ENCODE measurements at regions not wholly inside any gene's neighbourhood (a gene's known extent, or its start where the extent isn't known, plus 50 kb on each side); places are given as distances from the start of the nearest gene placed in this dataset.

GRCh38 chr4:164378361-164378760 is 375.6 kb upstream of the SMIM31 start:
- WGBS, 2 experiments = 91 to 96% methylated on average over 5 of the region's 5 CpGs
- no peak overlapping the region for H3K4me3 ChIP-seq (ENCODE audit: insufficient read depth, low read depth, low read length)

GRCh38 chr4:164379694-164380093 is 374.2 kb upstream of the SMIM31 start:
- H3K27me3 ChIP-seq (ENCODE audit: control insufficient read depth, insufficient read depth, low read length, poor library complexity, severe bottlenecking) = peaks cover 33% of the 10 kb centered on the region
- WGBS, 2 experiments = 86 to 88% methylated on average over 3 of the region's 3 CpGs
- no peaks in the 10 kb centered on the region for H3K36me3 ChIP-seq (ENCODE audit: control insufficient read depth, insufficient read depth, low read length)
- no peaks in the 10 kb centered on the region for H3K9me3 ChIP-seq (ENCODE audit: control insufficient read depth, low read length)
- H3K4me3 ChIP-seq (ENCODE audit: insufficient read depth, low read depth, low read length) = no peak overlapping the region
- H3K27ac ChIP-seq (ENCODE audit: insufficient read depth, low read depth, low read length, poor library complexity, severe bottlenecking) = no peak overlapping the region
- peaks cover 2% of the 10 kb centered on the region for H3K4me1 ChIP-seq (ENCODE audit: control insufficient read depth, insufficient read depth, low read length)

More at GRCh38 chr4:164378361-164378760, 375.6 kb upstream of the SMIM31 start:
- Histone ChIP-seq H3K36me3 (ENCODE audit: control insufficient read depth, insufficient read depth, low read length) (no peaks in the 10 kb centered on the region), H3K9me3 (ENCODE audit: control insufficient read depth, low read length) (no peaks in the 10 kb centered on the region), H3K4me1 (ENCODE audit: control insufficient read depth, insufficient read depth, low read length) (peaks cover 2% of the 10 kb centered on the region), H3K27ac (ENCODE audit: insufficient read depth, low read depth, low read length, poor library complexity, severe bottlenecking) (no peak overlapping the region), H3K27me3 (ENCODE audit: control insufficient read depth, insufficient read depth, low read length, poor library complexity, severe bottlenecking) (peaks cover 20% of the 10 kb centered on the region)

- no peak overlapping the region for H3K4me3 ChIP-seq (ENCODE audit: insufficient read depth, low read depth, low read length)
- peaks cover 37% of the 10 kb centered on the region for H3K27me3 ChIP-seq (ENCODE audit: control insufficient read depth, insufficient read depth, low read length, poor library complexity, severe bottlenecking)
- no peaks in the 10 kb centered on the region for H3K36me3 ChIP-seq (ENCODE audit: control insufficient read depth, insufficient read depth, low read length)
- H3K4me1 ChIP-seq (ENCODE audit: control insufficient read depth, insufficient read depth, low read length) = peaks cover 2% of the 10 kb centered on the region
- no peaks in the 10 kb centered on the region for H3K9me3 ChIP-seq (ENCODE audit: control insufficient read depth, low read length)
- WGBS, 2 experiments = 87 to 93% methylated on average over 3 of the region's 3 CpGs
- no peak overlapping the region for H3K27ac ChIP-seq (ENCODE audit: insufficient read depth, low read depth, low read length, poor library complexity, severe bottlenecking)
These were observed 372.1 kb upstream of the SMIM31 start for GRCh38 chr4:164381859-164382258.

- Histone ChIP-seq H3K4me1 (ENCODE audit: control insufficient read depth, insufficient read depth, low read length) (peaks cover 2% of the 10 kb centered on the region), H3K27me3 (ENCODE audit: control insufficient read depth, insufficient read depth, low read length, poor library complexity, severe bottlenecking) (peaks cover 37% of the 10 kb centered on the region), H3K4me3 (ENCODE audit: insufficient read depth, low read depth, low read length) (peak overlapping the region; percentile 61), H3K36me3 (ENCODE audit: control insufficient read depth, insufficient read depth, low read length) (no peaks in the 10 kb centered on the region), H3K27ac (ENCODE audit: insufficient read depth, low read depth, low read length, poor library complexity, severe bottlenecking) (no peak overlapping the region), H3K9me3 (ENCODE audit: control insufficient read depth, low read length) (no peaks in the 10 kb centered on the region)
- WGBS, 2 experiments = 0 to 1% methylated on average over 15 of the region's 15 CpGs
These were observed 370.9 kb upstream of the SMIM31 start for GRCh38 chr4:164383058-164383357.

GRCh38 chr4:164383358-164384220 is 370.3 kb upstream of the SMIM31 start:
- Histone ChIP-seq H3K27me3 (ENCODE audit: control insufficient read depth, insufficient read depth, low read length, poor library complexity, severe bottlenecking) (peaks cover 37% of the 10 kb centered on the region), H3K27ac (ENCODE audit: insufficient read depth, low read depth, low read length, poor library complexity, severe bottlenecking) (no peak overlapping the region)

GRCh38 chr4:164384416-164384815 is 369.5 kb upstream of the SMIM31 start:
- Histone ChIP-seq H3K36me3 (ENCODE audit: control insufficient read depth, insufficient read depth, low read length) (no peaks in the 10 kb centered on the region), H3K9me3 (ENCODE audit: control insufficient read depth, low read length) (no peaks in the 10 kb centered on the region), H3K27ac (ENCODE audit: insufficient read depth, low read depth, low read length, poor library complexity, severe bottlenecking) (no peak overlapping the region), H3K27me3 (ENCODE audit: control insufficient read depth, insufficient read depth, low read length, poor library complexity, severe bottlenecking) (peaks cover 37% of the 10 kb centered on the region), H3K4me3 (ENCODE audit: insufficient read depth, low read depth, low read length) (no peak overlapping the region), H3K4me1 (ENCODE audit: control insufficient read depth, insufficient read depth, low read length) (peaks cover 2% of the 10 kb centered on the region)
- WGBS, 2 experiments = 85 to 88% methylated on average over 8 of the region's 8 CpGs

More at GRCh38 chr4:164383358-164384220, 370.3 kb upstream of the SMIM31 start:
- WGBS, 2 experiments = 1% methylated on average over 65 of the region's 65 CpGs
- peak overlapping the region; percentile 61 for H3K4me3 ChIP-seq (ENCODE audit: insufficient read depth, low read depth, low read length)
- H3K36me3 ChIP-seq (ENCODE audit: control insufficient read depth, insufficient read depth, low read length) = no peaks in the 10 kb centered on the region
- peaks cover 2% of the 10 kb centered on the region for H3K4me1 ChIP-seq (ENCODE audit: control insufficient read depth, insufficient read depth, low read length)
- H3K9me3 ChIP-seq (ENCODE audit: control insufficient read depth, low read length) = no peaks in the 10 kb centered on the region

GRCh38 chr4:164396439-164396838 is 357.5 kb upstream of the SMIM31 start:
- Histone ChIP-seq H3K9me3 (ENCODE audit: control insufficient read depth, low read length) (no peaks in the 10 kb centered on the region), H3K4me3 (ENCODE audit: insufficient read depth, low read depth, low read length) (no peak overlapping the region), H3K27ac (ENCODE audit: insufficient read depth, low read depth, low read length, poor library complexity, severe bottlenecking) (no peak overlapping the region), H3K4me1 (ENCODE audit: control insufficient read depth, insufficient read depth, low read length) (no peaks in the 10 kb centered on the region), H3K36me3 (ENCODE audit: control insufficient read depth, insufficient read depth, low read length) (no peaks in the 10 kb centered on the region), H3K27me3 (ENCODE audit: control insufficient read depth, insufficient read depth, low read length, poor library complexity, severe bottlenecking) (no peaks in the 10 kb centered on the region)
- WGBS, 2 experiments = 76 to 86% methylated on average over 2 of the region's 4 CpGs

- Histone ChIP-seq H3K4me3 (ENCODE audit: insufficient read depth, low read depth, low read length) (no peak overlapping the region), H3K36me3 (ENCODE audit: control insufficient read depth, insufficient read depth, low read length) (no peaks in the 10 kb centered on the region), H3K27me3 (ENCODE audit: control insufficient read depth, insufficient read depth, low read length, poor library complexity, severe bottlenecking) (no peaks in the 10 kb centered on the region), H3K9me3 (ENCODE audit: control insufficient read depth, low read length) (no peaks in the 10 kb centered on the region), H3K4me1 (ENCODE audit: control insufficient read depth, insufficient read depth, low read length) (no peaks in the 10 kb centered on the region), H3K27ac (ENCODE audit: insufficient read depth, low read depth, low read length, poor library complexity, severe bottlenecking) (no peak overlapping the region)
- 100% methylated on average over 1 of the region's 1 CpG for WGBS, 2 experiments
These were observed 351.4 kb upstream of the SMIM31 start for GRCh38 chr4:164402554-164402953.

GRCh38 chr4:164405774-164406173 is 348.2 kb upstream of the SMIM31 start:
- no peak overlapping the region for H3K4me3 ChIP-seq (ENCODE audit: insufficient read depth, low read depth, low read length)
- no peaks in the 10 kb centered on the region for H3K36me3 ChIP-seq (ENCODE audit: control insufficient read depth, insufficient read depth, low read length)
- no peaks in the 10 kb centered on the region for H3K4me1 ChIP-seq (ENCODE audit: control insufficient read depth, insufficient read depth, low read length)
- no peak overlapping the region for H3K27ac ChIP-seq (ENCODE audit: insufficient read depth, low read depth, low read length, poor library complexity, severe bottlenecking)
- H3K9me3 ChIP-seq (ENCODE audit: control insufficient read depth, low read length) = no peaks in the 10 kb centered on the region
- no peaks in the 10 kb centered on the region for H3K27me3 ChIP-seq (ENCODE audit: control insufficient read depth, insufficient read depth, low read length, poor library complexity, severe bottlenecking)

- WGBS, 2 experiments = 89 to 92% methylated on average over 1 of the region's 1 CpG
- Histone ChIP-seq H3K27me3 (ENCODE audit: control insufficient read depth, insufficient read depth, low read length, poor library complexity, severe bottlenecking) (no peaks in the 10 kb centered on the region), H3K27ac (ENCODE audit: insufficient read depth, low read depth, low read length, poor library complexity, severe bottlenecking) (no peak overlapping the region), H3K9me3 (ENCODE audit: control insufficient read depth, low read length) (no peaks in the 10 kb centered on the region), H3K4me1 (ENCODE audit: control insufficient read depth, insufficient read depth, low read length) (no peaks in the 10 kb centered on the region), H3K36me3 (ENCODE audit: control insufficient read depth, insufficient read depth, low read length) (no peaks in the 10 kb centered on the region), H3K4me3 (ENCODE audit: insufficient read depth, low read depth, low read length) (no peak overlapping the region)
These were observed 345.1 kb upstream of the SMIM31 start for GRCh38 chr4:164408831-164409230.

Data from ectodermal cell (in vitro differentiated cells).